Stimulated activated CD4-positive, alpha-beta T cell treated with anti-CD3 and anti-CD28 coated beads, Interleukin-4, amount 100 ng/mL, for 48 hours (primary cell): ENCODE measurements at regions not wholly inside any gene's neighbourhood (a gene's known extent, or its start where the extent isn't known, plus 50 kb on each side); places are given as distances from the start of the nearest gene placed in this dataset.
"Not testable (repeated sequence)": the region's sequence is repeated elsewhere in the genome, so short reads cannot be mapped to it uniquely, and the experiment has no call there.

Experiments
- DNase-seq, 2 donors: peaks; one replicate each; pipeline ENCODE4 v3.0.0-alpha.2; 2020; ENCODE audit warnings: low read depth in 2 of 2

GRCh38 chr2:4135765-4136164 is 432.4 kb downstream of the DCDC2C start:
- DNase-seq = no peak

- DNase-seq = no peak
Measured at GRCh38 chr2:4139316-4139715, 435.9 kb downstream of the DCDC2C start.

GRCh38 chr2:4139731-4140130 is 436.4 kb downstream of the DCDC2C start:
- no peak for DNase-seq

- no peak for DNase-seq
Measured at GRCh38 chr2:4140281-4140970, 437.1 kb downstream of the DCDC2C start.

GRCh38 chr2:4144731-4145130 is 441.4 kb downstream of the DCDC2C start:
- DNase-seq = no peak

GRCh38 chr2:4151521-4151920 is 448.1 kb downstream of the DCDC2C start:
- DNase-seq = no peak

GRCh38 chr2:4152051-4152450 is 448.7 kb downstream of the DCDC2C start:
- no peak for DNase-seq

- DNase-seq = no peak
Measured at GRCh38 chr2:4168834-4169233, 465.5 kb downstream of the DCDC2C start.

- DNase-seq = no peak
Measured at GRCh38 chr2:4174796-4175195, 471.4 kb downstream of the DCDC2C start.

- DNase-seq = no peak
Measured at GRCh38 chr2:4175343-4175742, 472.0 kb downstream of the DCDC2C start.

- DNase-seq = no peak
Measured at GRCh38 chr2:4180631-4181030, 477.3 kb downstream of the DCDC2C start.

GRCh38 chr2:4181062-4181461 is 477.7 kb downstream of the DCDC2C start:
- no peak for DNase-seq

GRCh38 chr2:4188561-4188960 is 485.2 kb downstream of the DCDC2C start:
- no peak for DNase-seq

GRCh38 chr2:4190548-4190947 is 487.2 kb downstream of the DCDC2C start:
- no peak for DNase-seq

GRCh38 chr2:4192119-4192518 is 488.7 kb downstream of the DCDC2C start:
- no peak for DNase-seq

GRCh38 chr2:4214444-4215205 is 511.2 kb downstream of the DCDC2C start:
- DNase-seq = no peak

- no peak for DNase-seq
Measured at GRCh38 chr2:4217737-4218136, 514.4 kb downstream of the DCDC2C start.

- no peak for DNase-seq
Measured at GRCh38 chr2:4219101-4219500, 515.7 kb downstream of the DCDC2C start.

- no peak for DNase-seq
Measured at GRCh38 chr2:4219571-4219970, 516.2 kb downstream of the DCDC2C start.

- no peak for DNase-seq
Measured at GRCh38 chr2:4221434-4221833, 518.1 kb downstream of the DCDC2C start.

GRCh38 chr2:4221845-4222244 is 518.5 kb downstream of the DCDC2C start:
- no peak for DNase-seq

GRCh38 chr2:4244422-4244821 is 541.0 kb downstream of the DCDC2C start:
- DNase-seq = not testable (repeated sequence)

GRCh38 chr2:4246364-4247131 is 543.2 kb downstream of the DCDC2C start:
- DNase-seq = no peak
